ENCODE measurements at regions not wholly inside any gene's neighbourhood (a gene's known extent, or its start where the extent isn't known, plus 50 kb on each side); places are given as distances from the start of the nearest gene placed in this dataset.

- peak; percentile 3 for DNase-seq (ENCODE audit: low read depth, low spot score)
These were observed 176.8 kb upstream of the SAMSN1 start for GRCh38 chr21:14722841-14723483.

GRCh38 chr21:14720237-14720636 lies 174.1 kb upstream of the SAMSN1 start:
- DNase-seq (ENCODE audit: low read depth, low spot score) = no peak

GRCh38 chr21:14718951-14719350 lies 172.8 kb upstream of the SAMSN1 start:
- DNase-seq (ENCODE audit: low read depth, low spot score) = no peak

GRCh38 chr21:14716761-14717396 lies 170.8 kb upstream of the SAMSN1 start:
- DNase-seq (ENCODE audit: low read depth, low spot score) = no peak

- no peak for DNase-seq (ENCODE audit: low read depth, low spot score)
These were observed 167.0 kb upstream of the SAMSN1 start for GRCh38 chr21:14713109-14713508.

- no peak for DNase-seq (ENCODE audit: low read depth, low spot score)
These were observed 166.1 kb upstream of the SAMSN1 start for GRCh38 chr21:14712121-14712715.

GRCh38 chr21:14711287-14711686 lies 165.2 kb upstream of the SAMSN1 start:
- no peak for DNase-seq (ENCODE audit: low read depth, low spot score)

GRCh38 chr21:14707511-14708020 lies 161.5 kb upstream of the SAMSN1 start:
- no peak for DNase-seq (ENCODE audit: low read depth, low spot score)

- DNase-seq (ENCODE audit: low read depth, low spot score) = no peak
These were observed 160.8 kb upstream of the SAMSN1 start for GRCh38 chr21:14706712-14707510.

GRCh38 chr21:14699433-14700407 lies 153.6 kb upstream of the SAMSN1 start:
- DNase-seq (ENCODE audit: low read depth, low spot score) = no peak

GRCh38 chr21:14697769-14698168 lies 151.7 kb upstream of the SAMSN1 start:
- DNase-seq (ENCODE audit: low read depth, low spot score) = no peak

GRCh38 chr21:14694817-14695216 lies 148.7 kb upstream of the SAMSN1 start:
- DNase-seq (ENCODE audit: low read depth, low spot score) = no peak

- DNase-seq (ENCODE audit: low read depth, low spot score) = no peak
These were observed 147.9 kb upstream of the SAMSN1 start for GRCh38 chr21:14693997-14694396.

- DNase-seq (ENCODE audit: low read depth, low spot score) = no peak
These were observed 145.8 kb upstream of the SAMSN1 start for GRCh38 chr21:14691914-14692313.

GRCh38 chr21:14690886-14691285 lies 144.8 kb upstream of the SAMSN1 start:
- no peak for DNase-seq (ENCODE audit: low read depth, low spot score)

GRCh38 chr21:14688936-14689335 lies 142.8 kb upstream of the SAMSN1 start:
- DNase-seq (ENCODE audit: low read depth, low spot score) = no peak

GRCh38 chr21:14688412-14688811 lies 142.3 kb upstream of the SAMSN1 start:
- DNase-seq (ENCODE audit: low read depth, low spot score) = no peak

- DNase-seq (ENCODE audit: low read depth, low spot score) = no peak
These were observed 141.1 kb upstream of the SAMSN1 start for GRCh38 chr21:14687268-14687625.

GRCh38 chr21:14686466-14687267 lies 140.6 kb upstream of the SAMSN1 start:
- no peak for DNase-seq (ENCODE audit: low read depth, low spot score)

- no peak for DNase-seq (ENCODE audit: low read depth, low spot score)
These were observed 139.5 kb upstream of the SAMSN1 start for GRCh38 chr21:14685568-14685967.
